H9 (cell line): ENCODE measurements at regions not wholly inside any gene's neighbourhood (a gene's known extent, or its start where the extent isn't known, plus 50 kb on each side); places are given as distances from the start of the nearest gene placed in this dataset.
"Not testable (repeated sequence)": the region's sequence is repeated elsewhere in the genome, so short reads cannot be mapped to it uniquely, and the experiment has no call there.

Source experiments
- DNase-seq: peaks from one replicate; pipeline ENCODE4 v3.0.0-alpha.2; 2017
- H2AFZ ChIP-seq: one replicate; pipeline ENCODE4 v1.6.1; 2013; ENCODE audit warnings: mild to moderate bottlenecking, low read length, control low read depth, moderate library complexity
- H2AK5ac ChIP-seq: 2 replicates; pipeline ENCODE4 v1.6.1; 2013; ENCODE audit warnings: low read length, control low read depth, mixed read lengths; ENCODE audit not compliant: insufficient read length
- H2BK120ac ChIP-seq: one replicate; pipeline ENCODE4 v1.6.1; 2013; ENCODE audit warnings: low read depth, mild to moderate bottlenecking, low read length, control low read depth, inconsistent platforms; ENCODE audit not compliant: poor library complexity, severe bottlenecking
- H2BK12ac ChIP-seq: 2 replicates; pipeline ENCODE4 v1.6.1; 2013; ENCODE audit warnings: low read length, control low read depth, mixed read lengths, low read depth; ENCODE audit not compliant: insufficient read length
- H2BK15ac ChIP-seq: 2 replicates; pipeline ENCODE4 v1.6.1; 2013; ENCODE audit warnings: low read depth, low read length, control low read depth
- H2BK20ac ChIP-seq: one replicate; pipeline ENCODE4 v1.6.1; 2013; ENCODE audit warnings: low read depth, mild to moderate bottlenecking, low read length, control low read depth, inconsistent platforms; ENCODE audit not compliant: poor library complexity, severe bottlenecking
- H2BK5ac ChIP-seq: 2 replicates; pipeline ENCODE4 v1.6.1; 2013; ENCODE audit warnings: low read length, control low read depth, mixed read lengths; ENCODE audit not compliant: insufficient read length
- H3K14ac ChIP-seq: 2 replicates; pipeline ENCODE4 v1.6.1; 2013; ENCODE audit warnings: low read length, control low read depth; ENCODE audit not compliant: insufficient read depth
- H3K18ac ChIP-seq: 2 replicates; pipeline ENCODE4 v1.6.1; 2013; ENCODE audit warnings: low read depth, mild to moderate bottlenecking, mixed read lengths, low read length, control low read depth; ENCODE audit not compliant: insufficient read length
- H3K23ac ChIP-seq: 2 replicates; pipeline ENCODE4 v1.6.1; 2013; ENCODE audit warnings: low read length, control low read depth, mixed read lengths, low read depth; ENCODE audit not compliant: insufficient read length
- H3K23me2 ChIP-seq: 2 replicates; pipeline ENCODE4 v1.6.1; 2013; ENCODE audit warnings: low read depth, mild to moderate bottlenecking, mixed read lengths, low read length, control low read depth; ENCODE audit not compliant: insufficient read length, poor library complexity, severe bottlenecking
- H3K27ac ChIP-seq: 2 replicates; pipeline ENCODE4 v1.5.1; 2013; ENCODE audit warnings: low read length, control low read depth, mixed read lengths, low read depth; ENCODE audit not compliant: insufficient read length
- H3K27me3 ChIP-seq: 2 replicates; pipeline ENCODE4 v1.6.1; 2013; ENCODE audit warnings: low read length, control low read depth, inconsistent platforms; ENCODE audit not compliant: insufficient read depth
- H3K4ac ChIP-seq: 2 replicates; pipeline ENCODE4 v1.6.1; 2013; ENCODE audit warnings: low read depth, mild to moderate bottlenecking, control low read depth, inconsistent platforms, low read length, moderate library complexity
- H3K4me1 ChIP-seq: 2 replicates; pipeline ENCODE4 v1.6.1; 2013; ENCODE audit warnings: low read length, control low read depth, inconsistent platforms; ENCODE audit not compliant: insufficient read depth
- H3K4me2 ChIP-seq: 2 replicates; pipeline ENCODE4 v1.6.1; 2013; ENCODE audit warnings: low read length, control low read depth, mixed read lengths; ENCODE audit not compliant: insufficient read length, insufficient read depth
- H3K56ac ChIP-seq: 2 replicates; pipeline ENCODE4 v1.6.1; 2013; ENCODE audit warnings: low read depth, mild to moderate bottlenecking, mixed read lengths, low read length, control low read depth; ENCODE audit not compliant: insufficient read length
- H3K79me1 ChIP-seq: 2 replicates; pipeline ENCODE4 v1.6.1; 2013; ENCODE audit warnings: low read depth, mild to moderate bottlenecking, moderate library complexity, low read length, control low read depth, inconsistent platforms; ENCODE audit not compliant: insufficient read depth, poor library complexity, severe bottlenecking
- H3K79me2 ChIP-seq: 2 replicates; pipeline ENCODE4 v1.6.1; 2013; ENCODE audit warnings: low read length, control low read depth, inconsistent platforms; ENCODE audit not compliant: insufficient read depth
- H3K9ac ChIP-seq: 2 replicates; pipeline ENCODE4 v1.6.1; 2013; ENCODE audit warnings: low read length, control low read depth, mixed read lengths; ENCODE audit not compliant: insufficient read length; ENCODE audit errors: extremely low read depth
- H3K9me3 ChIP-seq: one replicate; pipeline ENCODE4 v1.6.1; 2013; ENCODE audit warnings: low read depth, low read length, inconsistent platforms; ENCODE audit not compliant: control insufficient read depth
- H3T11ph ChIP-seq: one replicate; pipeline ENCODE4 v1.6.1; 2013; ENCODE audit warnings: mild to moderate bottlenecking, low read length, control low read depth, inconsistent platforms
- H4K20me1 ChIP-seq: one replicate; pipeline ENCODE4 v1.6.1; 2013; ENCODE audit not compliant: control insufficient read depth, insufficient read length, insufficient read depth
- H4K5ac ChIP-seq: 2 replicates; pipeline ENCODE4 v1.6.1; 2013; ENCODE audit warnings: low read depth, mild to moderate bottlenecking, mixed read lengths, low read length, control low read depth; ENCODE audit not compliant: insufficient read length
- H4K8ac ChIP-seq: replicated peaks from 2 replicates; pipeline ENCODE4 v1.6.1; 2013; ENCODE audit warnings: low read length, control low read depth, mixed read lengths, low read depth; ENCODE audit not compliant: insufficient read length
- H4K91ac ChIP-seq: 2 replicates; pipeline ENCODE4 v1.6.1; 2013; ENCODE audit warnings: low read depth, mild to moderate bottlenecking, moderate library complexity, mixed read lengths, low read length, control low read depth; ENCODE audit not compliant: insufficient read length
- H3K27ac Mint-ChIP-seq, 3 experiments: 2 replicates in 2 of 3; 3 replicates in 1 of 3; pipeline ENCODE4 v1.8.0; 2020 to 2021; ENCODE audit warnings: mixed read lengths in 3 of 3, mild to moderate bottlenecking in 1 of 3, moderate library complexity in 1 of 3
- H3K27me3 Mint-ChIP-seq: 2 replicates; pipeline ENCODE4 v1.8.0; 2021; ENCODE audit warnings: low read depth, mild to moderate bottlenecking, moderate library complexity, mixed read lengths
- H3K36me3 Mint-ChIP-seq, 3 experiments: 2 replicates in 2 of 3; 3 replicates in 1 of 3; pipeline ENCODE4 v1.8.0; 2020 to 2021; ENCODE audit warnings: low read depth in 3 of 3, mixed read lengths in 3 of 3; ENCODE audit not compliant: insufficient read depth in 1 of 3
- H3K4me1 Mint-ChIP-seq, 2 experiments: 2 replicates each; pipeline ENCODE4 v1.8.0; 2020; ENCODE audit warnings: mixed read lengths in 2 of 2
- H3K4me3 Mint-ChIP-seq, 2 experiments: 2 replicates in 1 of 2; 3 replicates in 1 of 2; pipeline ENCODE4 v1.8.0; 2020 to 2021; ENCODE audit warnings: mild to moderate bottlenecking in 2 of 2, mixed read lengths in 2 of 2, moderate library complexity in 1 of 2
- H3K9me3 Mint-ChIP-seq, 2 experiments: 2 replicates in 1 of 2; 3 replicates in 1 of 2; pipeline ENCODE4 v1.8.0; 2020; ENCODE audit warnings: mild to moderate bottlenecking in 2 of 2, mixed read lengths in 2 of 2, moderate library complexity in 1 of 2
- WGBS: extraction: QIAGEN DNeasy Blood & Tissue Kit; methylation state at CpG from one replicate; pipeline ENCODE4 v1.1.7; 2013; ENCODE audit warnings: missing lambda C conversion rate, low lambda C conversion rate, mixed read lengths; ENCODE audit not compliant: insufficient read length; ENCODE audit errors: extremely low coverage; 5-methylcytosine and 5-hydroxymethylcytosine counted together
- TF ChIP-seq, protein P1 (sequence below): fragments of 200-600 bp; sonication (generic); conservative IDR thresholded peaks from 3 replicates; pipeline ENCODE4 v1.8.0; 2021; ENCODE audit warnings: antibody characterized with exemption, mild to moderate bottlenecking

DNA sequence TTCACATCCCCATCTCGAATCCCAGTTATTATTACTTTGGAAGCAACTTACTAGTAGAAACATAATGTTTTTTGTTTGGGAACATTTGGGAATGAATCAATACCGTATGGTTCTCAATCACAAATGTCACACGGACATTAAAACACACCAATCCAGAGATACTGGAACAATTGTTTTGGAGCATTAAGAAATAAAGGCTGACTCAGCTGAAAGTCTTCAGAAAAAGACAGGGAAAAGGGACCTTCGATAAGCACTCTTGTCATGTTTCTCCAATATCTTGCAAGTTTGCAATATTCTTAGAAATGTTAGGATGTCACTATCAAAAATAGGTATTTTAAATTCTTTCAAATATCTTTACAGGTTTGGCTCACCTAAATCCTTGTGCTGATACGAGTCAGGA lies 362.4 kb downstream of the CETN3 start:
- no peak overlapping the region for H3K4me2 ChIP-seq
- H4K8ac ChIP-seq, result no peak overlapping the region
- H3K79me2 ChIP-seq, result no peaks in the 10 kb centered on the region
- H3K56ac ChIP-seq, result no peak overlapping the region
- H2AFZ ChIP-seq, result no peak overlapping the region
- no peak overlapping the region for H3T11ph ChIP-seq
- DNase-seq, result no peak
- H2BK5ac ChIP-seq, result no peak overlapping the region
- Mint-ChIP-seq H3K4me1 (no peaks in the 10 kb centered on the region), H3K9me3 (peaks cover 26 to 32% of the 10 kb centered on the region in 2 experiments), H3K4me3 (no peak overlapping the region), H3K27ac (no peak overlapping the region), H3K27me3 (peaks cover 1% of the 10 kb centered on the region), H3K36me3 (peaks cover 8 to 36% (median 26%) of the 10 kb centered on the region in 3 experiments; a peak in 6 of 7 replicates)
- no peak overlapping the region for H3K14ac ChIP-seq
- no peaks in the 10 kb centered on the region for H3K4me1 ChIP-seq
- no peaks in the 10 kb centered on the region for H3K27me3 ChIP-seq
- H4K20me1 ChIP-seq, result no peaks in the 10 kb centered on the region
- no peaks in the 10 kb centered on the region for H3K79me1 ChIP-seq
- H3K4ac ChIP-seq, result no peak overlapping the region
- no CpG with 5 or more reads among the region's 5 CpGs for WGBS
- H2BK20ac ChIP-seq, result no peak overlapping the region
- H2BK120ac ChIP-seq, result no peak overlapping the region
- TF ChIP-seq, protein P1, sequence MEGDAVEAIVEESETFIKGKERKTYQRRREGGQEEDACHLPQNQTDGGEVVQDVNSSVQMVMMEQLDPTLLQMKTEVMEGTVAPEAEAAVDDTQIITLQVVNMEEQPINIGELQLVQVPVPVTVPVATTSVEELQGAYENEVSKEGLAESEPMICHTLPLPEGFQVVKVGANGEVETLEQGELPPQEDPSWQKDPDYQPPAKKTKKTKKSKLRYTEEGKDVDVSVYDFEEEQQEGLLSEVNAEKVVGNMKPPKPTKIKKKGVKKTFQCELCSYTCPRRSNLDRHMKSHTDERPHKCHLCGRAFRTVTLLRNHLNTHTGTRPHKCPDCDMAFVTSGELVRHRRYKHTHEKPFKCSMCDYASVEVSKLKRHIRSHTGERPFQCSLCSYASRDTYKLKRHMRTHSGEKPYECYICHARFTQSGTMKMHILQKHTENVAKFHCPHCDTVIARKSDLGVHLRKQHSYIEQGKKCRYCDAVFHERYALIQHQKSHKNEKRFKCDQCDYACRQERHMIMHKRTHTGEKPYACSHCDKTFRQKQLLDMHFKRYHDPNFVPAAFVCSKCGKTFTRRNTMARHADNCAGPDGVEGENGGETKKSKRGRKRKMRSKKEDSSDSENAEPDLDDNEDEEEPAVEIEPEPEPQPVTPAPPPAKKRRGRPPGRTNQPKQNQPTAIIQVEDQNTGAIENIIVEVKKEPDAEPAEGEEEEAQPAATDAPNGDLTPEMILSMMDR, result no peak
- H3K9ac ChIP-seq, result no peak overlapping the region
- H3K27ac ChIP-seq, result no peak overlapping the region
- no peak overlapping the region for H2AK5ac ChIP-seq
- H3K9me3 ChIP-seq, result no peaks in the 10 kb centered on the region
- H4K91ac ChIP-seq, result no peak overlapping the region
- no peak overlapping the region for H2BK12ac ChIP-seq
- H4K5ac ChIP-seq, result no peak overlapping the region
- H3K18ac ChIP-seq, result no peak overlapping the region
- no peak overlapping the region for H3K23ac ChIP-seq
- no peaks in the 10 kb centered on the region for H3K23me2 ChIP-seq
- no peak overlapping the region for H2BK15ac ChIP-seq

DNA sequence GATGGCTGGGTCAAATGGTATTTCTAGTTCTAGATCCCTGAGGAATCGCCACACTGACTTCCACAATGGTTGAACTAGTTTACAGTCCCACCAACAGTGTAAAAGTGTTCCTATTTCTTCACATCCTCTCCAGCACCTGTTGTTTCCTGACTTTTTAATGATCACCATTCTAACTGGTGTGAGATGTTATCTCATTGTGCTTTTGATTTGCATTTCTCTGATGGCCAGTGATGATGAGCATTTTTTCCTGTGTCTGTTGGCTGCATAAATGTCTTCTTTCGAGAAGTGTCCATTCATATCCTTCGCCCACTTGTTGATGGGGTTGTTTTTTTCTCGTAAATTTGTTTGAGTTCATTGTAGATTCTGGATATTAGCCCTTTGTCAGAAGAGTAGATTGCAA lies 369.5 kb downstream of the CETN3 start:
- H3K27me3 Mint-ChIP-seq, H2AK5ac ChIP-seq, H3K9ac ChIP-seq, H2BK20ac ChIP-seq, H2BK120ac ChIP-seq, H4K5ac ChIP-seq, H4K20me1 ChIP-seq, H2BK5ac ChIP-seq, H4K91ac ChIP-seq, H3K27ac Mint-ChIP-seq, H3K14ac ChIP-seq, H3K4me3 Mint-ChIP-seq, H3K27ac ChIP-seq, H3K4ac ChIP-seq, H3T11ph ChIP-seq, H3K56ac ChIP-seq, H3K4me1 ChIP-seq, H2BK15ac ChIP-seq, H3K79me2 ChIP-seq, H4K8ac ChIP-seq, H2BK12ac ChIP-seq, H3K18ac ChIP-seq, H3K9me3 ChIP-seq, H3K27me3 ChIP-seq, H3K4me1 Mint-ChIP-seq, DNase-seq, H3K4me2 ChIP-seq, H3K23ac ChIP-seq, H2AFZ ChIP-seq, H3K23me2 ChIP-seq, H3K79me1 ChIP-seq: not testable (repeated sequence)
- Mint-ChIP-seq H3K9me3 (peaks cover 16 to 24% of the 10 kb centered on the region in 2 experiments), H3K36me3 (peaks cover 3 to 18% (median 14%) of the 10 kb centered on the region in 3 experiments; a peak in 5 of 7 replicates)
- WGBS, result no CpG with 5 or more reads among the region's 4 CpGs
